IMR-90 (cell line): ENCODE measurements at regions not wholly inside any gene's neighbourhood (a gene's known extent, or its start where the extent isn't known, plus 50 kb on each side); places are given as distances from the start of the nearest gene placed in this dataset.

Experiments used
- ATAC-seq: fragments of 200-7000 bp; cut with Tn5 transposase; 2 replicates; pipeline ENCODE4 v1.9.1; 2020; ENCODE audit warnings: low read depth, mild to moderate bottlenecking, moderate library complexity
- BruUV-seq: library from RNA; stranded (reverse); fragments of 400-500 nt; replicated peaks from 2 replicates; lab custom pipeline; 2021; lab: Mats Ljungman, UMichigan
- CTCF ChIA-PET: fragments of 300-600 bp; formaldehyde crosslinking; extraction: SDS; loops from one replicate; lab custom pipeline; 2021; ENCODE audit warnings: antibody characterized with exemption; lab: Yijun Ruan, JAX
- POLR2A ChIA-PET: fragments of 300-600 bp; sonication (Branson Sonifier 250); formaldehyde crosslinking; loops from one replicate; lab custom pipeline; 2022; ENCODE audit warnings: antibody characterized with exemption; ENCODE audit not compliant: unreplicated experiment; lab: Charles Lee
- DNase-seq: peaks from one replicate; pipeline ENCODE4 v3.0.0; 2013
- H2AFZ ChIP-seq: replicated peaks from 2 replicates; pipeline ENCODE3; 2013; ENCODE audit warnings: low read length, mild to moderate bottlenecking; ENCODE audit not compliant: poor library complexity
- H2AK5ac ChIP-seq: 2 replicates; pipeline ENCODE4 v1.6.1; 2013; ENCODE audit warnings: low read depth, low read length, inconsistent platforms
- H2AK9ac ChIP-seq: replicated peaks from 2 replicates; pipeline ENCODE3; 2013; ENCODE audit warnings: mild to moderate bottlenecking, low read depth, low read length, moderate library complexity; ENCODE audit not compliant: poor library complexity
- H2BK120ac ChIP-seq: 2 replicates; pipeline ENCODE4 v1.6.1; 2013; ENCODE audit warnings: low read depth, low read length, inconsistent platforms
- H2BK15ac ChIP-seq: 3 replicates; pipeline ENCODE4 v1.6.1; 2013; ENCODE audit warnings: low read depth, low read length, inconsistent platforms
- H2BK20ac ChIP-seq: 2 replicates; pipeline ENCODE4 v1.6.1; 2013; ENCODE audit warnings: low read depth, mild to moderate bottlenecking, inconsistent platforms, low read length, moderate library complexity
- H2BK5ac ChIP-seq: 2 replicates; pipeline ENCODE4 v1.6.1; 2013; ENCODE audit warnings: mild to moderate bottlenecking, low read depth, low read length, inconsistent platforms; ENCODE audit not compliant: poor library complexity, severe bottlenecking
- H3K14ac ChIP-seq: replicated peaks from 2 replicates; pipeline ENCODE4 v1.6.1; 2013; ENCODE audit warnings: low read depth, low read length, inconsistent platforms
- H3K18ac ChIP-seq: 2 replicates; pipeline ENCODE4 v1.6.1; 2013; ENCODE audit warnings: low read depth, low read length, control low read depth
- H3K23ac ChIP-seq: 2 replicates; pipeline ENCODE4 v1.6.1; 2013; ENCODE audit warnings: low read depth, low read length, inconsistent platforms
- H3K27ac ChIP-seq: 2 replicates; pipeline ENCODE4 v1.5.1; 2013; ENCODE audit warnings: mild to moderate bottlenecking, control low read depth, low read length; ENCODE audit not compliant: insufficient read depth
- H3K27me3 ChIP-seq: 2 replicates; pipeline ENCODE4 v1.6.1; 2013; ENCODE audit warnings: low read length; ENCODE audit not compliant: control insufficient read depth, insufficient read depth
- H3K36me3 ChIP-seq: 2 replicates; pipeline ENCODE4 v1.6.1; 2013; ENCODE audit warnings: low read length, mixed read lengths; ENCODE audit not compliant: control insufficient read depth, insufficient read depth
- H3K4ac ChIP-seq: 2 replicates; pipeline ENCODE4 v1.6.1; 2013; ENCODE audit warnings: low read depth, low read length, inconsistent platforms
- H3K4me1 ChIP-seq: 2 replicates; pipeline ENCODE4 v1.6.1; 2013; ENCODE audit warnings: low read length, mixed read lengths; ENCODE audit not compliant: control insufficient read depth, insufficient read depth
- H3K4me2 ChIP-seq: 2 replicates; pipeline ENCODE4 v1.6.1; 2013; ENCODE audit warnings: low read depth, mild to moderate bottlenecking, control low read depth, low read length, moderate library complexity
- H3K4me3 ChIP-seq: 2 replicates; pipeline ENCODE4 v1.5.1; 2013; ENCODE audit warnings: low read depth, mild to moderate bottlenecking, control low read depth, low read length, moderate library complexity; ENCODE audit not compliant: insufficient read depth
- H3K56ac ChIP-seq: 2 replicates; pipeline ENCODE4 v1.6.1; 2013; ENCODE audit warnings: low read length, inconsistent platforms; ENCODE audit not compliant: insufficient read depth; ENCODE audit errors: extremely low read depth
- H3K79me1 ChIP-seq, 2 experiments: 2 replicates each; pipeline ENCODE4 v1.6.1; 2013; ENCODE audit warnings: low read length in 2 of 2, inconsistent platforms in 1 of 2, low read depth in 1 of 2
- H3K9ac ChIP-seq: 2 replicates; pipeline ENCODE4 v1.6.1; 2013; ENCODE audit warnings: low read depth, low read length, control low read depth
- H3K9me1 ChIP-seq: 2 replicates; pipeline ENCODE4 v1.6.1; 2013; ENCODE audit warnings: low read length, inconsistent platforms; ENCODE audit not compliant: insufficient read depth
- H3K9me3 ChIP-seq: 2 replicates; pipeline ENCODE4 v1.6.1; 2013; ENCODE audit warnings: low read length; ENCODE audit not compliant: control insufficient read depth, insufficient read depth
- H4K20me1 ChIP-seq: 2 replicates; pipeline ENCODE4 v1.6.1; 2013; ENCODE audit warnings: low read length, inconsistent platforms; ENCODE audit not compliant: insufficient read depth
- H4K5ac ChIP-seq: 2 replicates; pipeline ENCODE4 v1.6.1; 2013; ENCODE audit warnings: mild to moderate bottlenecking, low read depth, low read length, control low read depth
- H4K8ac ChIP-seq, 2 experiments: 2 replicates each; pipeline ENCODE4 v1.6.1; 2013; ENCODE audit warnings: low read depth in 2 of 2, low read length in 2 of 2, control low read depth in 1 of 2, inconsistent platforms in 1 of 2
- H4K91ac ChIP-seq: 2 replicates; pipeline ENCODE4 v1.6.1; 2013; ENCODE audit warnings: low read depth, low read length, inconsistent platforms; ENCODE audit not compliant: insufficient read depth
- BHLHE40 ChIP-seq: fragments of 150-350 bp; IDR thresholded peaks from 2 replicates; pipeline ENCODE4 v1.6.1; 2016; ENCODE audit warnings: mild to moderate bottlenecking, low read depth, low read length
- MAFK ChIP-seq: IDR thresholded peaks from 2 replicates; pipeline ENCODE4 v1.6.1; 2012; ENCODE audit warnings: low read depth, low read length, improper control_type of control experiment
- MAZ ChIP-seq: IDR thresholded peaks from 2 replicates; pipeline ENCODE4 v1.6.1; 2012; ENCODE audit warnings: low read depth, mild to moderate bottlenecking, low read length, improper control_type of control experiment, moderate library complexity, borderline replicate concordance
- MXI1 ChIP-seq: IDR thresholded peaks from 2 replicates; pipeline ENCODE4 v1.6.1; 2012; ENCODE audit warnings: low read depth, mild to moderate bottlenecking, low read length, moderate library complexity, borderline replicate concordance
- NFE2L2 ChIP-seq: fragments of 150-350 bp; IDR thresholded peaks from 2 replicates; pipeline ENCODE4 v1.6.1; 2016; ENCODE audit warnings: low read depth, mild to moderate bottlenecking, low read length
- RAD21 ChIP-seq: IDR thresholded peaks from 2 replicates; pipeline ENCODE4 v1.6.1; 2012; ENCODE audit warnings: low read length, improper control_type of control experiment
- RCOR1 ChIP-seq: IDR thresholded peaks from 2 replicates; pipeline ENCODE4 v1.6.1; 2012; ENCODE audit warnings: mild to moderate bottlenecking, low read length, improper control_type of control experiment; ENCODE audit not compliant: insufficient replicate concordance
- whole genome bisulfite sequencing, 2 experiments: methylation state at CpG; one replicate each; pipeline versions ENCODE4 v1.1.5 to v1.1.7; 2013; ENCODE audit warnings: missing lambda C conversion rate in 2 of 2; ENCODE audit not compliant: insufficient read length in 1 of 2; ENCODE audit errors: extremely low coverage in 2 of 2; 5-methylcytosine and 5-hydroxymethylcytosine counted together
- dilution Hi-C: fragments of 300-500 bp; cut with HindIII; formaldehyde crosslinking; loops from one replicate; pipeline ENCODE4 v1.14.3; 2018; ENCODE audit warnings: low sequenced_read_pairs; ENCODE audit not compliant: unreplicated experiment
- in situ Hi-C: fragments of 300-500 bp; cut with MboI; formaldehyde crosslinking; loops from 3 replicates; pipeline ENCODE4 v1.14.3; 2019; ENCODE audit warnings: low sequenced_read_pairs, inconsistent platforms, mixed read lengths
- intact Hi-C: fragments of 100-400 bp; cut with micrococcal nuclease; formaldehyde crosslinking; loops from 2 replicates; pipeline ENCODE4 v1.10.0; 2022

GRCh38 chr17:420479-421175 is 68.0 kb upstream of the RPH3AL start:
- 91% methylated on average over 9 of the region's 15 CpGs; no CpG with 5 or more reads in 1 of the 2 experiments for WGBS, 2 experiments
- Histone ChIP-seq H3K14ac (no peak overlapping the region), H3K18ac (no peak overlapping the region), H3K79me1 (no peaks in the 10 kb centered on the region), H4K8ac (no peak overlapping the region), H2AFZ (no peak overlapping the region), H3K27me3 (no peaks in the 10 kb centered on the region), H3K4me2 (no peak overlapping the region), H2AK5ac (no peak overlapping the region), H4K91ac (no peak overlapping the region), H3K36me3 (no peaks in the 10 kb centered on the region), H3K27ac (no peak overlapping the region), H2AK9ac (no peak overlapping the region), H3K4ac (no peak overlapping the region), H2BK20ac (no peak overlapping the region), H3K9ac (no peak overlapping the region), H3K9me3 (peaks cover 2% of the 10 kb centered on the region; the same call in 1 of the 2 replicates), H4K5ac (no peak overlapping the region), H3K23ac (no peak overlapping the region), H3K4me1 (no peaks in the 10 kb centered on the region), H2BK15ac (no peak overlapping the region), H3K56ac (no peak overlapping the region), H3K4me3 (no peak overlapping the region), H2BK5ac (no peak overlapping the region), H4K20me1 (no peaks in the 10 kb centered on the region), H2BK120ac (no peak overlapping the region), H3K9me1 (peaks cover 2% of the 10 kb centered on the region; the same call in 1 of the 2 replicates)
- POLR2A ChIA-PET = interaction anchor here (0.6 kb wide), 1 partner anchor 278 kb away, joined by 3 read pairs; no protein-coding TSS in a partner anchor
- BruUV-seq = no TSS peak
- CTCF ChIA-PET = interaction anchor here (1.6 kb wide), 1 partner anchor 8 kb away, joined by 5 read pairs; no protein-coding TSS in a partner anchor
- ATAC-seq (no peak), DNase-seq (no peak)
- TF ChIP-seq RCOR1 (no peak), RAD21 (no peak), MAZ (no peak), MXI1 (no peak), MAFK (no peak), NFE2L2 (no peak), BHLHE40 (no peak)
- intact Hi-C loops = no loop called here
- in situ Hi-C loops = loop anchor here (5.0 kb wide), 1 partner anchor 92 kb away; no protein-coding TSS in a partner anchor
- dilution Hi-C loops = no loop called here
